Neural cell (in vitro differentiated cells): ENCODE measurements at regions not wholly inside any gene's neighbourhood (a gene's known extent, or its start where the extent isn't known, plus 50 kb on each side); places are given as distances from the start of the nearest gene placed in this dataset.

Experiments
- H2AFZ ChIP-seq: fragments of 200-600, 300-800 bp; sonication (generic), shearing (Covaris generic); 2 replicates; pipeline ENCODE4 v1.6.0; 2014; ENCODE audit warnings: low read depth, mild to moderate bottlenecking, antibody characterized with exemption, low read length, moderate library complexity
- H3F3A ChIP-seq: fragments of 200-600 bp; shearing (Covaris generic); 2 replicates; pipeline ENCODE4 v1.6.1; 2016; ENCODE audit warnings: mild to moderate bottlenecking, moderate library complexity, mixed read lengths, antibody characterized with exemption, low read length; ENCODE audit not compliant: insufficient read depth, poor library complexity, severe bottlenecking
- H3K27ac ChIP-seq: fragments of 200-600, 300-800 bp; sonication (generic), shearing (Covaris generic); 2 replicates; pipeline ENCODE4 v1.5.1; 2014; ENCODE audit warnings: mild to moderate bottlenecking, low read length, moderate library complexity
- H3K27me3 ChIP-seq: fragments of 300-800, 200-600 bp; sonication (generic), shearing (Covaris generic); 2 replicates; pipeline ENCODE4 v1.6.0; 2014; ENCODE audit warnings: mild to moderate bottlenecking, low read depth, low read length, moderate library complexity; ENCODE audit not compliant: insufficient read depth
- H3K36me3 ChIP-seq: fragments of 300-800, 200-600 bp; sonication (generic), shearing (Covaris generic); 2 replicates; pipeline ENCODE4 v1.5.1; 2014; ENCODE audit warnings: mild to moderate bottlenecking, antibody characterized with exemption, low read length, moderate library complexity; ENCODE audit not compliant: insufficient read depth
- H3K4me2 ChIP-seq: fragments of 300-800, 200-600 bp; sonication (generic), shearing (Covaris generic); 2 replicates; pipeline ENCODE4 v1.6.0; 2014; ENCODE audit warnings: mild to moderate bottlenecking, low read length
- H3K4me3 ChIP-seq: fragments of 300-800, 200-600 bp; sonication (generic), shearing (Covaris generic); 2 replicates; pipeline ENCODE4 v1.5.1; 2014; ENCODE audit warnings: mild to moderate bottlenecking, low read length, moderate library complexity
- H3K79me2 ChIP-seq: fragments of 200-600 bp; shearing (Covaris generic); replicated peaks from 2 replicates; pipeline ENCODE4 v1.6.0; 2014; ENCODE audit warnings: mild to moderate bottlenecking, low read length, moderate library complexity; ENCODE audit not compliant: insufficient read depth
- H3K9ac ChIP-seq: fragments of 300-800, 200-600 bp; sonication (generic), shearing (Covaris generic); 2 replicates; pipeline ENCODE4 v1.6.1; 2016; ENCODE audit warnings: mild to moderate bottlenecking, low read length, mixed read lengths
- H3K9me2 ChIP-seq: fragments of 200-600 bp; shearing (Covaris generic); 2 replicates; pipeline ENCODE4 v1.6.1; 2016; ENCODE audit warnings: mild to moderate bottlenecking, low read length, mixed read lengths; ENCODE audit not compliant: insufficient read depth
- H3K9me3 ChIP-seq: fragments of 200-600, 300-800 bp; sonication (generic), shearing (Covaris generic); 2 replicates; pipeline ENCODE4 v1.6.1; 2016; ENCODE audit warnings: mild to moderate bottlenecking, mixed run types, low read length, moderate library complexity, mixed read lengths
- H4K20me1 ChIP-seq: fragments of 200-600 bp; shearing (Covaris generic); 2 replicates; pipeline ENCODE4 v1.6.1; 2016; ENCODE audit warnings: mild to moderate bottlenecking, mixed run types; ENCODE audit not compliant: insufficient read depth
- EP300 ChIP-seq: fragments of 450-650 bp; conservative IDR thresholded peaks from 2 replicates; pipeline ENCODE4 v1.6.1; 2014; ENCODE audit warnings: antibody characterized with exemption, mild to moderate bottlenecking, moderate library complexity; ENCODE audit not compliant: poor library complexity, severe bottlenecking
- EZH2 ChIP-seq: fragments of 200-600, 300-800 bp; shearing (Covaris generic), sonication (generic); IDR thresholded peaks from 2 replicates; pipeline ENCODE4 v1.6.1; 2014; ENCODE audit warnings: antibody characterized with exemption, low read length, borderline replicate concordance, mild to moderate bottlenecking; ENCODE audit not compliant: insufficient read depth, poor library complexity, severe bottlenecking
- MXI1 ChIP-seq: fragments of 450-650 bp; conservative IDR thresholded peaks from 2 replicates; pipeline ENCODE4 v1.6.1; 2014; ENCODE audit warnings: antibody characterized with exemption, mild to moderate bottlenecking; ENCODE audit not compliant: poor library complexity, severe bottlenecking
- POLR2AphosphoS5 ChIP-seq: IDR thresholded peaks from 2 replicates; pipeline ENCODE4 v1.6.1; 2012
- RAD21 ChIP-seq: fragments of 450-650 bp; conservative IDR thresholded peaks from 2 replicates; pipeline ENCODE4 v1.6.1; 2014; ENCODE audit warnings: antibody characterized with exemption, mild to moderate bottlenecking, moderate library complexity
- SMC3 ChIP-seq: fragments of 450-650 bp; conservative IDR thresholded peaks from 2 replicates; pipeline ENCODE4 v1.6.1; 2014; ENCODE audit warnings: antibody characterized with exemption, mild to moderate bottlenecking, moderate library complexity; ENCODE audit not compliant: poor library complexity
- TAF1 ChIP-seq: IDR thresholded peaks from 2 replicates; pipeline ENCODE4 v1.6.1; 2012; ENCODE audit warnings: low read depth
- TF ChIP-seq, protein P1 (sequence below): fragments of 450-650 bp; IDR thresholded peaks from 2 replicates; pipeline ENCODE4 v1.5.1; 2014; ENCODE audit warnings: antibody characterized with exemption, mild to moderate bottlenecking, moderate library complexity; ENCODE audit not compliant: poor library complexity, severe bottlenecking
- TF ChIP-seq, protein P2 (sequence below): IDR thresholded peaks from 2 replicates; pipeline ENCODE4 v1.6.1; 2012; ENCODE audit warnings: borderline replicate concordance

DNA sequence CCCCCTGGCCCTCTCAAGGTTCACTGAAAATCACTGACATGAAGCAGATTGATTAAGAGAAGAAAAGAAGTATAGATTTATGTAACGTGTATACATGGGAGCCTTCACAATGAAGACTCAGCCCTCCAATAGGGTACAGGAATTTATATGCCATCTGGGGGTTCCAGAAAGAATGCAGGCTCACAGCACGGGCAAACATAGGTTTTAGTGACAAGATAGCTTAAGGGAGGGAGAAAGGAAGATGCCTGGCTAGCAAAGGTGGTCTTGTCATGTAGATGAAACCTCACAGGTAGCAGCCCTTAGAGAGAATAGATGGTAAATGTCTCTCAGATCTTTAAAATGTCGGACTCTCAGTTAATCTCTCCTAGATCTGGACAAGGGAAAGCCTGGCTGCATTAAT is 173.9 kb downstream of the RNF152 start:
- H3K27me3 ChIP-seq = no peaks in the 10 kb centered on the region
- no peak overlapping the region for H2AFZ ChIP-seq
- H3K4me2 ChIP-seq = no peak overlapping the region
- H3K9ac ChIP-seq = no peak overlapping the region
- H3F3A ChIP-seq = no peaks in the 10 kb centered on the region
- H3K9me3 ChIP-seq = no peaks in the 10 kb centered on the region
- H3K9me2 ChIP-seq = no peaks in the 10 kb centered on the region
- H3K36me3 ChIP-seq = no peaks in the 10 kb centered on the region
- H3K79me2 ChIP-seq = no peaks in the 10 kb centered on the region
- no peaks in the 10 kb centered on the region for H4K20me1 ChIP-seq
- no peak for TF ChIP-seq POLR2AphosphoS5
- no peak for TF ChIP-seq EZH2
- no peak for TF ChIP-seq SMC3
- TF ChIP-seq EP300 = no peak
- TF ChIP-seq, protein P1, sequence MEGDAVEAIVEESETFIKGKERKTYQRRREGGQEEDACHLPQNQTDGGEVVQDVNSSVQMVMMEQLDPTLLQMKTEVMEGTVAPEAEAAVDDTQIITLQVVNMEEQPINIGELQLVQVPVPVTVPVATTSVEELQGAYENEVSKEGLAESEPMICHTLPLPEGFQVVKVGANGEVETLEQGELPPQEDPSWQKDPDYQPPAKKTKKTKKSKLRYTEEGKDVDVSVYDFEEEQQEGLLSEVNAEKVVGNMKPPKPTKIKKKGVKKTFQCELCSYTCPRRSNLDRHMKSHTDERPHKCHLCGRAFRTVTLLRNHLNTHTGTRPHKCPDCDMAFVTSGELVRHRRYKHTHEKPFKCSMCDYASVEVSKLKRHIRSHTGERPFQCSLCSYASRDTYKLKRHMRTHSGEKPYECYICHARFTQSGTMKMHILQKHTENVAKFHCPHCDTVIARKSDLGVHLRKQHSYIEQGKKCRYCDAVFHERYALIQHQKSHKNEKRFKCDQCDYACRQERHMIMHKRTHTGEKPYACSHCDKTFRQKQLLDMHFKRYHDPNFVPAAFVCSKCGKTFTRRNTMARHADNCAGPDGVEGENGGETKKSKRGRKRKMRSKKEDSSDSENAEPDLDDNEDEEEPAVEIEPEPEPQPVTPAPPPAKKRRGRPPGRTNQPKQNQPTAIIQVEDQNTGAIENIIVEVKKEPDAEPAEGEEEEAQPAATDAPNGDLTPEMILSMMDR = no peak
- no peak for TF ChIP-seq TAF1
- TF ChIP-seq MXI1 = no peak
- TF ChIP-seq, protein P2, sequence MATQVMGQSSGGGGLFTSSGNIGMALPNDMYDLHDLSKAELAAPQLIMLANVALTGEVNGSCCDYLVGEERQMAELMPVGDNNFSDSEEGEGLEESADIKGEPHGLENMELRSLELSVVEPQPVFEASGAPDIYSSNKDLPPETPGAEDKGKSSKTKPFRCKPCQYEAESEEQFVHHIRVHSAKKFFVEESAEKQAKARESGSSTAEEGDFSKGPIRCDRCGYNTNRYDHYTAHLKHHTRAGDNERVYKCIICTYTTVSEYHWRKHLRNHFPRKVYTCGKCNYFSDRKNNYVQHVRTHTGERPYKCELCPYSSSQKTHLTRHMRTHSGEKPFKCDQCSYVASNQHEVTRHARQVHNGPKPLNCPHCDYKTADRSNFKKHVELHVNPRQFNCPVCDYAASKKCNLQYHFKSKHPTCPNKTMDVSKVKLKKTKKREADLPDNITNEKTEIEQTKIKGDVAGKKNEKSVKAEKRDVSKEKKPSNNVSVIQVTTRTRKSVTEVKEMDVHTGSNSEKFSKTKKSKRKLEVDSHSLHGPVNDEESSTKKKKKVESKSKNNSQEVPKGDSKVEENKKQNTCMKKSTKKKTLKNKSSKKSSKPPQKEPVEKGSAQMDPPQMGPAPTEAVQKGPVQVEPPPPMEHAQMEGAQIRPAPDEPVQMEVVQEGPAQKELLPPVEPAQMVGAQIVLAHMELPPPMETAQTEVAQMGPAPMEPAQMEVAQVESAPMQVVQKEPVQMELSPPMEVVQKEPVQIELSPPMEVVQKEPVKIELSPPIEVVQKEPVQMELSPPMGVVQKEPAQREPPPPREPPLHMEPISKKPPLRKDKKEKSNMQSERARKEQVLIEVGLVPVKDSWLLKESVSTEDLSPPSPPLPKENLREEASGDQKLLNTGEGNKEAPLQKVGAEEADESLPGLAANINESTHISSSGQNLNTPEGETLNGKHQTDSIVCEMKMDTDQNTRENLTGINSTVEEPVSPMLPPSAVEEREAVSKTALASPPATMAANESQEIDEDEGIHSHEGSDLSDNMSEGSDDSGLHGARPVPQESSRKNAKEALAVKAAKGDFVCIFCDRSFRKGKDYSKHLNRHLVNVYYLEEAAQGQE = no peak
- no peak for TF ChIP-seq RAD21
- H3K4me3 ChIP-seq = no peak overlapping the region
- no peak overlapping the region for H3K27ac ChIP-seq

DNA sequence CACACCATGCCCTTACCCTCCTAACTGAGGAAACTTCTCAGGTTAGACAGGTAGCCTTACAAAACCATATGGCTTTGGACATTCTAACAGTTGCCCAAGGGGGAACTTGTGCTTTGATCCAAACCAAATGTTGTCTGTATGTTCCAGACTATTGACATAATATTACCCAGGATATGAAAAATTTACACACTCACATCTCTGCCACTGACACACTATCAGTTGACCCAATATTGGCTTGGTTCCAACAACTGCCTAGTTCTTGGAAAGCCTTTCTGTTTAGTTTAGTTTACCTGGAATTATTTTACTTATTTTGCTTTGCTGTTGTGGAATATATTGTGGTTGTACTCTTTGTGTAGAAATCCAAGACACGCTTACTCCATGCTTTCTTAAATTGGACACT is 178.4 kb downstream of the RNF152 start:
- no peaks in the 10 kb centered on the region for H3F3A ChIP-seq
- H3K79me2 ChIP-seq = no peaks in the 10 kb centered on the region
- no peaks in the 10 kb centered on the region for H3K9me2 ChIP-seq
- H3K27ac ChIP-seq = no peak overlapping the region
- H4K20me1 ChIP-seq = no peaks in the 10 kb centered on the region
- no peak overlapping the region for H2AFZ ChIP-seq
- TF ChIP-seq POLR2AphosphoS5 = no peak
- TF ChIP-seq MXI1 = no peak
- no peak for TF ChIP-seq EZH2
- TF ChIP-seq TAF1 = no peak
- TF ChIP-seq, protein P1 = no peak
- no peak for TF ChIP-seq SMC3
- TF ChIP-seq, protein P2 = no peak
- no peak for TF ChIP-seq EP300
- no peak overlapping the region for H3K9ac ChIP-seq
- H3K27me3 ChIP-seq = no peaks in the 10 kb centered on the region
- H3K4me3 ChIP-seq = no peak overlapping the region
- no peak overlapping the region for H3K4me2 ChIP-seq
- H3K9me3 ChIP-seq = no peaks in the 10 kb centered on the region
- H3K36me3 ChIP-seq = no peaks in the 10 kb centered on the region
